ENCODE measurements at regions not wholly inside any gene's neighbourhood (a gene's known extent, or its start where the extent isn't known, plus 50 kb on each side); places are given as distances from the start of the nearest gene placed in this dataset.

- Histone ChIP-seq H3K27ac (ENCODE audit: control insufficient read depth, insufficient read depth) (no peak overlapping the region), H3K4me1 (ENCODE audit: control insufficient read depth, insufficient read depth, low read length) (no peaks in the 10 kb centered on the region), H3K27me3 (replicated peaks in 1 of 2; ENCODE audit: control insufficient read depth in 2 of 2, insufficient read depth in 2 of 2, low read length in 1 of 2) (no peaks in the 10 kb centered on the region), H3K9me3 (replicated peaks; ENCODE audit: control insufficient read depth, insufficient read depth, low read length) (no peaks in the 10 kb centered on the region), H3K36me3 (ENCODE audit: control insufficient read depth in 2 of 2, insufficient read depth in 2 of 2, low read length in 1 of 2) (no peaks in the 10 kb centered on the region), H3K4me3 (no peak overlapping the region), H3K4me2 (ENCODE audit: control insufficient read depth, insufficient read depth) (no peak overlapping the region), H3K9ac (ENCODE audit: control insufficient read depth, insufficient read depth, low read length) (no peak overlapping the region), H4K20me1 (ENCODE audit: control insufficient read depth, insufficient read depth) (no peaks in the 10 kb centered on the region), H3K79me2 (ENCODE audit: control insufficient read depth, insufficient read depth, low read length) (no peaks in the 10 kb centered on the region), H2AFZ (ENCODE audit: control insufficient read depth, low read depth, low read length) (no peak overlapping the region)
- DNase-seq (ENCODE audit: low read depth, low spot score) = no peak
- ChIA-PET RAD21 (ENCODE audit: unreplicated experiment) (no interaction called here), SMC1A (ENCODE audit: uncharacterized antibody, unreplicated experiment) (no interaction called here), POLR2A (no interaction called here), CTCF (interaction anchor here (0.7 to 0.8 kb wide), 2 partner anchors 10 to 29 kb away, joined by 3 read pairs; no protein-coding TSS in a partner anchor)
- no peak for FAIRE-seq
- 22% methylated on average over 1 of the region's 1 CpG for WGBS (ENCODE audit: insufficient coverage, insufficient replicate concordance, low lambda C conversion rate, missing lambda C conversion rate)
- no TSS peak for BruUV-seq (replicated peaks)
- ATAC-seq = no peak
- intact Hi-C loops (cut with micrococcal nuclease; ENCODE audit: unreplicated experiment) = no loop called here
- in situ Hi-C loops (cut with MboI) = no loop called here
- TF ChIP-seq NBN (IDR thresholded peaks at IDR 0.05) = no peak
- TF ChIP-seq ZNF687 (IDR thresholded peaks at IDR 0.05) = no peak
- no peak for TF ChIP-seq ZNF384 (IDR thresholded peaks at IDR 0.05; ENCODE audit: borderline replicate concordance, low read depth, low read length)
- TF ChIP-seq BCLAF1 (IDR thresholded peaks at IDR 0.05) = no peak
- no peak for TF ChIP-seq SPI1 (IDR thresholded peaks at IDR 0.05; ENCODE audit: borderline replicate concordance, insufficient read depth, low read depth, low read length)
- no peak for TF ChIP-seq ATF3 (IDR thresholded peaks at IDR 0.05; ENCODE audit: borderline replicate concordance, extremely low read depth, low read depth, low read length)
- no peak for TF ChIP-seq IRF5 (IDR thresholded peaks at IDR 0.05; ENCODE audit: borderline replicate concordance)
- no peak for TF ChIP-seq ZBTB40 (IDR thresholded peaks at IDR 0.05; ENCODE audit: borderline replicate concordance)
- TF ChIP-seq RUNX3 (IDR thresholded peaks at IDR 0.05; ENCODE audit: low read length) = no peak
- TF ChIP-seq TCF3 (IDR thresholded peaks at IDR 0.05; ENCODE audit: borderline replicate concordance, insufficient read depth, low read depth, low read length) = no peak
- TF ChIP-seq NR2C2 (IDR thresholded peaks at IDR 0.05; ENCODE audit: borderline replicate concordance, control insufficient read depth, insufficient read length, low read depth) = no peak
Measured at GRCh38 chr14:66101662-66102061, 384.5 kb upstream of the CCDC196 start.

Data from GM12878 (cell line).